ENCODE measurements at regions not wholly inside any gene's neighbourhood (a gene's known extent, or its start where the extent isn't known, plus 50 kb on each side); places are given as distances from the start of the nearest gene placed in this dataset.

DNA sequence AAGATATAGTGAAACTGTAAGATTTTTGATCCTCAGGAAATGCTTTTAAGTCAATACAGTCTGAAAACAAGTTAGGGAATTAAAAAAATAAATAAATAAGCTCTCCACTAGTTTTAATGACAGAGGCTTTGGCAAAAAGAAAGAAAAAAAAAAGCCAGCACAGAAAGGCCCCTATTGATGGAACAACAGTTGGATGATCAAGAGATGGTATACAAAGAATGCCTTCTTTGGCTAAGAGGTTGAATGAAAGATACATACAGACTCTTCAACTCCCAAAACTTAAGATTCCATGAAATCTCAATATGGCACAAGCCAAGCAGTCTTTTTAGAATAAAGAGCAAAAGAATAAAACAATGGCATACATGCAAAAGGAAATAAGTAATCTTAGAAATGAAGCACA, 64.0 kb upstream of the GALNT5 start:
- no peak overlapping the region for H3K27ac Mint-ChIP-seq (ENCODE audit: unreplicated experiment)
- no peaks in the 10 kb centered on the region for H3K36me3 Mint-ChIP-seq (ENCODE audit: insufficient read depth, unreplicated experiment)
- no TSS peak for BruUV-seq (replicated peaks)
- H3K27me3 Mint-ChIP-seq (ENCODE audit: unreplicated experiment): no peaks in the 10 kb centered on the region
- no peak overlapping the region for H3K4me3 Mint-ChIP-seq (ENCODE audit: low read depth, unreplicated experiment)
- TF ChIP-seq, protein P1, sequence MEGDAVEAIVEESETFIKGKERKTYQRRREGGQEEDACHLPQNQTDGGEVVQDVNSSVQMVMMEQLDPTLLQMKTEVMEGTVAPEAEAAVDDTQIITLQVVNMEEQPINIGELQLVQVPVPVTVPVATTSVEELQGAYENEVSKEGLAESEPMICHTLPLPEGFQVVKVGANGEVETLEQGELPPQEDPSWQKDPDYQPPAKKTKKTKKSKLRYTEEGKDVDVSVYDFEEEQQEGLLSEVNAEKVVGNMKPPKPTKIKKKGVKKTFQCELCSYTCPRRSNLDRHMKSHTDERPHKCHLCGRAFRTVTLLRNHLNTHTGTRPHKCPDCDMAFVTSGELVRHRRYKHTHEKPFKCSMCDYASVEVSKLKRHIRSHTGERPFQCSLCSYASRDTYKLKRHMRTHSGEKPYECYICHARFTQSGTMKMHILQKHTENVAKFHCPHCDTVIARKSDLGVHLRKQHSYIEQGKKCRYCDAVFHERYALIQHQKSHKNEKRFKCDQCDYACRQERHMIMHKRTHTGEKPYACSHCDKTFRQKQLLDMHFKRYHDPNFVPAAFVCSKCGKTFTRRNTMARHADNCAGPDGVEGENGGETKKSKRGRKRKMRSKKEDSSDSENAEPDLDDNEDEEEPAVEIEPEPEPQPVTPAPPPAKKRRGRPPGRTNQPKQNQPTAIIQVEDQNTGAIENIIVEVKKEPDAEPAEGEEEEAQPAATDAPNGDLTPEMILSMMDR (IDR thresholded peaks at IDR 0.05; ENCODE audit: unreplicated experiment): no peak
- DNase-seq: no peak
- no peaks in the 10 kb centered on the region for H3K9me3 Mint-ChIP-seq (ENCODE audit: low read depth, unreplicated experiment)
- intact Hi-C loops (cut with micrococcal nuclease; ENCODE audit: unreplicated experiment): loop anchor here (5.0 to 10.0 kb wide), 4 partner anchors 86 to 859 kb away; partner anchors contain the start of gene NR4A2
- H3K4me1 Mint-ChIP-seq (ENCODE audit: low read depth, unreplicated experiment): peaks cover 16% of the 10 kb centered on the region
- CTCF ChIA-PET: interaction anchor here (0.6 to 1.8 kb wide), 5 partner anchors 10 to 859 kb away, joined by 3 to 9 read pairs (median 6); no protein-coding TSS in a partner anchor

GRCh38 chr2:157194097-157194688, 63.3 kb upstream of the GALNT5 start:
- CTCF ChIA-PET: interaction anchor here (0.6 to 1.8 kb wide), 5 partner anchors 11 to 859 kb away, joined by 3 to 9 read pairs (median 6); no protein-coding TSS in a partner anchor
- no TSS peak for BruUV-seq (replicated peaks)
- H3K36me3 Mint-ChIP-seq (ENCODE audit: insufficient read depth, unreplicated experiment): no peaks in the 10 kb centered on the region
- no peak overlapping the region for H3K4me3 Mint-ChIP-seq (ENCODE audit: low read depth, unreplicated experiment)
- TF ChIP-seq, protein P1 (IDR thresholded peaks at IDR 0.05; ENCODE audit: unreplicated experiment): peak; percentile 41
- H3K27me3 Mint-ChIP-seq (ENCODE audit: unreplicated experiment): no peaks in the 10 kb centered on the region
- peak overlapping the region; percentile 77 for H3K27ac Mint-ChIP-seq (ENCODE audit: unreplicated experiment)
- peak; percentile 28 for DNase-seq
- no peaks in the 10 kb centered on the region for H3K9me3 Mint-ChIP-seq (ENCODE audit: low read depth, unreplicated experiment)
- H3K4me1 Mint-ChIP-seq (ENCODE audit: low read depth, unreplicated experiment): peaks cover 16% of the 10 kb centered on the region
- intact Hi-C loops (cut with micrococcal nuclease; ENCODE audit: unreplicated experiment): loop anchor here (1.0 to 10.0 kb wide), 7 partner anchors 87 to 1825 kb away; partner anchors contain the start of gene NR4A2

GRCh38 chr2:157194844-157195243, 62.7 kb upstream of the GALNT5 start:
- BruUV-seq (replicated peaks): no TSS peak
- CTCF ChIA-PET: no interaction called here
- H3K27ac Mint-ChIP-seq (ENCODE audit: unreplicated experiment): peak overlapping the region; percentile 81
- H3K36me3 Mint-ChIP-seq (ENCODE audit: insufficient read depth, unreplicated experiment): no peaks in the 10 kb centered on the region
- peaks cover 16% of the 10 kb centered on the region for H3K4me1 Mint-ChIP-seq (ENCODE audit: low read depth, unreplicated experiment)
- no peaks in the 10 kb centered on the region for H3K27me3 Mint-ChIP-seq (ENCODE audit: unreplicated experiment)
- H3K4me3 Mint-ChIP-seq (ENCODE audit: low read depth, unreplicated experiment): no peak overlapping the region
- no peaks in the 10 kb centered on the region for H3K9me3 Mint-ChIP-seq (ENCODE audit: low read depth, unreplicated experiment)
- intact Hi-C loops (cut with micrococcal nuclease; ENCODE audit: unreplicated experiment): loop anchor here (1.0 to 10.0 kb wide), 7 partner anchors 88 to 1826 kb away; partner anchors contain the start of gene NR4A2
- TF ChIP-seq, protein P1 (IDR thresholded peaks at IDR 0.05; ENCODE audit: unreplicated experiment): no peak
- no peak for DNase-seq

- no peaks in the 10 kb centered on the region for H3K9me3 Mint-ChIP-seq (ENCODE audit: low read depth, unreplicated experiment)
- H3K4me3 Mint-ChIP-seq (ENCODE audit: low read depth, unreplicated experiment): no peak overlapping the region
- no peak overlapping the region for H3K27ac Mint-ChIP-seq (ENCODE audit: unreplicated experiment)
- H3K4me1 Mint-ChIP-seq (ENCODE audit: low read depth, unreplicated experiment): peaks cover 16% of the 10 kb centered on the region
- intact Hi-C loops (cut with micrococcal nuclease; ENCODE audit: unreplicated experiment): loop anchor here (10.0 kb wide), 1 partner anchor 862 kb away; the partner anchor contains the start of gene NR4A2
- TF ChIP-seq, protein P1 (IDR thresholded peaks at IDR 0.05; ENCODE audit: unreplicated experiment): no peak
- H3K27me3 Mint-ChIP-seq (ENCODE audit: unreplicated experiment): no peaks in the 10 kb centered on the region
- H3K36me3 Mint-ChIP-seq (ENCODE audit: insufficient read depth, unreplicated experiment): no peaks in the 10 kb centered on the region
- BruUV-seq (replicated peaks): no TSS peak
- no peak for DNase-seq
- CTCF ChIA-PET: no interaction called here
These were observed 60.5 kb upstream of the GALNT5 start for GRCh38 chr2:157196956-157197355.
